ENCODE measurements at regions not wholly inside any gene's neighbourhood (a gene's known extent, or its start where the extent isn't known, plus 50 kb on each side); places are given as distances from the start of the nearest gene placed in this dataset.

DNA sequence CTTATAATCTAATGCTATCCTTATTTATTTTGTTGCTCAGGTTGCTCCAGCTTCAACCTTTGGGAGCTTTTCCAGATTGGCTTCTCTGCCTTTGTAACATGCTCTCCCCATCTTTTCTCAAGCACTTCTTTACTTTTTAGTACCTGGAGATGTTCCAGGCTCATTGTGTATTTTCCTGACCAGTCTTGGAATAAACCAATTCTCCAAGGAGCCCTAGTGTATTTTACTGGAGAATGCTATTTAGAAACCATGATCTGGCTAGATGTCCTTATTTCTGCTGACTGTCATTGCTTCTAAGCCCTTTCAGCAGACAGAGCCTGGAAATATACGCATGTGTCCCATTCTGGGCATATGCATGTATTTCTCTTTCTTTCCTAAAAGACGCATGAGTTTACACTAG lies 95.7 kb downstream of the EMX2 start:
- DNase-seq: peak in 1 of 3 donors; percentile 68

GRCh38 chr10:117638664-117639200 lies 96.2 kb downstream of the EMX2 start:
- DNase-seq: no peak

DNA sequence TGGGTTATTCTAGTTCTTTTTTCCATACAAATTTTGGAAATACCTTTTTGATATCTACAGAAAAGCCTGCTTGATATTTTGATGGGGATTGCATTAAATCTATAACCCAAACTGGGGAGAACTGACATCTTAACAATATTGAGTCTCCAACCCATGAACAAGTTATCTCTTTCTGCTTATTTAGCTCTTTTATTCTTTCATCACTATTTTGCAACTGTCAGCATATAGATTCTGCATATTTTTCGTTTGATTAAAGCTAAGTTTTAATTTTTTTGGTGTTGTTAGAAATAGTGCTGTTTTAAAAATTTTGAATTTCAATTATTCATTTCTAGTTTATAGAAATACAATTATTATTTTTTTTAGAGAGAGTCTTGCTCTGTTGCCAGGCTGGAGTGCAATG lies 97.9 kb downstream of the EMX2 start:
- no peak for DNase-seq

DNA sequence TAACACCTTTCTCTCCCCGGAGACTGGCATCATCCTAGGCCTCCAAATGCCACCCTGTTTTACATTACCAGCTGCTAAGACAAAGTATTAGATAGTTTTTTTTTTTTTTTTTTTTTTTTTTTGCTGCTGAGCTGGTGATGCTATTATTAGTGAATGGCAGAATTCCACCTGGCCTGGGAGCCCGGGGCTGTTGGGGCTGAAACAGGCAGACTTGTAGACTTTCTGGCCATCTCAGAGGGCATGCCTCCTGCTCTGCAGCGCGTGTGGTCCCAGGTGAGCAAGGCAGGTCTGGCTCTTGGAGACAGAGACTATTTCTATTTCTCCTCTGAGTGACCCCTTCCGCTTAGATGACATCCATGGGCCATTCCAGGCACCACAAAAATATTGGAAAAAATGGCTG lies 104.2 kb downstream of the EMX2 start:
- DNase-seq: no peak

GRCh38 chr10:117647306-117647705 lies 104.8 kb downstream of the EMX2 start:
- DNase-seq: no peak

DNA sequence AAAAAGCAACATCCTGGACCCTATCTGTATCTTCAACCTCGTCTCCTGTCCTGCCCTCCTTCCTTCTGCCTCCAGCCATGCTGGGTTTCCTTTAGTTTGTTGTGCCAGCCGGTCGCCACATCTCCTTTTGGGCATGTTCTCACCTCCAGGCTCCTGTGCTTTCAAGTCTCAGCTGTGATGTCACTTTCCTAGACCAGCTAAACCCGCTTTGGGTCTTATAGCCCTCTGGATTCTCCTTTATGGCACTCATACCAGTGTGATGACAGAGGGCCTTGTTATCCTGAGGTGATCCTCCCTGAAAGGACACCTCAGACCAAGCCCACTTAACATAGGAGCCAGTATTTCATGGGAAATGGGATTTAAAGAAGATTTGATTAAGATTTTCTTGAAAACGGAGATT lies 108.6 kb downstream of the EMX2 start:
- no peak for DNase-seq

- DNase-seq: no peak
Measured at GRCh38 chr10:117652228-117653169, 110.0 kb downstream of the EMX2 start.

GRCh38 chr10:117653170-117653515 lies 110.6 kb downstream of the EMX2 start:
- DNase-seq: peak in 1 of 3 donors; percentile 90

DNA sequence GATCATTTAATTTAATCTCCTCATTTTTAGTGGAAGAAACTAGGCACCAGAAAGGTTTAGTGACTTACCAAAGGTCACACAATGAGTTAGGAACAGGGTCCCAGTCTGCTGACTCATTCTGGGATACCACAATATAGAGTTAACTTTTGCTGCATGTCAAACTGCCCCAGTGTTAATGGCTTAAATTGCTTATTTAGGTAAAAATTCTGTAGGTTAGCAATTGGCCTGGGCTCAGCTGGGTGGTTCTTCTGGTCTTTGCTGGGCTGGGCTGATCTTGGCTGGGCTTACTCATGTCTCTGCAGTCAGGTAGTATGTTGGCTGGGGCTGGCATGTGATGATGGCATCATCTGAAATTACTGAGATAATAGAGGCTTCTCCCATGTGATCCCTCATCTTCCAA lies 111.6 kb downstream of the EMX2 start:
- no peak for DNase-seq

- no peak for DNase-seq
Measured at GRCh38 chr10:117656385-117657367, 114.1 kb downstream of the EMX2 start.

DNA sequence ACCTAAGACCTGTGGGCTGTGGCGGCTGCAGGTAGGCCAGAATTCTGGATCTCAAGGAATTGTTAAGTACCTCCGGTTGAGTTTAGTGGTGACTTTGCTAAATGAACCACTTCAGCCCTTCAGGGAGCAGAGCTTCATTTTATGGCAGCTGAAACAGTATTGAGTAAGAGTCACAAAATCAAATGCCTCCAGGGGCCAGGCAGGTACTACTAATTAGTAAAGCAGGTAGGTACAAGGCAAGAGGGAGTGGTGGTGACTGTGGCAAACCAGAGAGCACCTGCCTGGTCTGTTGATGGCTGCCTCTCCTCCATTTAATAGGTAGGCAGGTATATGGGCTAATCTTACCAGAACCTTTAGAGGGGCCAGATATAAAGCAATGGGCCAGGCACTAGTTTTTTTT lies 118.8 kb downstream of the EMX2 start:
- DNase-seq: no peak

DNA sequence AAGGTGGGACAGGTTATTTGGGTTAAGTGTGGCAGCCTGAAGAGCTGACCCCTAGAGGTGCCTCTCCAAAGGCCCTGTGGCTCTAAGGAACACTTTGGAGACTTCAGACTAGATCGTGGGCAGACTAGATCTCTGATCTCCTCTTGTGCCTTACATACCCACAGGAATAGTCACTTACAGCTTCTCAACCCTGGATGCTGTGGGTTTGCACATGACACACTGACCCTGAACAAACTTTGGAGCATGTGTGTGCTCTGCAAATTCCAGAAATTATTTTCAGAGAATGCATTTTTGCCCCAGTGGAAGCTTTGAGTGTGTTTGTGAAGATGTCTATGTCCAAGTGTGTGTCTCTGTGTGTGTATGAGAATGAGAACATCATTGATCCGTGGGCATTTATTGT lies 119.6 kb downstream of the EMX2 start:
- DNase-seq: no peak

GRCh38 chr10:117662751-117663540 lies 120.4 kb downstream of the EMX2 start:
- peak in 2 of 3 donors; percentile 35 to 56 for DNase-seq

- DNase-seq: peak; percentile 73 to 90 (median 84)
Measured at GRCh38 chr10:117663750-117664149, 121.2 kb downstream of the EMX2 start.

- DNase-seq: no peak
Measured at GRCh38 chr10:117664288-117664687, 121.7 kb downstream of the EMX2 start.

GRCh38 chr10:117666166-117666565 lies 123.6 kb downstream of the EMX2 start:
- peak; percentile 55 to 85 (median 58) for DNase-seq

DNA sequence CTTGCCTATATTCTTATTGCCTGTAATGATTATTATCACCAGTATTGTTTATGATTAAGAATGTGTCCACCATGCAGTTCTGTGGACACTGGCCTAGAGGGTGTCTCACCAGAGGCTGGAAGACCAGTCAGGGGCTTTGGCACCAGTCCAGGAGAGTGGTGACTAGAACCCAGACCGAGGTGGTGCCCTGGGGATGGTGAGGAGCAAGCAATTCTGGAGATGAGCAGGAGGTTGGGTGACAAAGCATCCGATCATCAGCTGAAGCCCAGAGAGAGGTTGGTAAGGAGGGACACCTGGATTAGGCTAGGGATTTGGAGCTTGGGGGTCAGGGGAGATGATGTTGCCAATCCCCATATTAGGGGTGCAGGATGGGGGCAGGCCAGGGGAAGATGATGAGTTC lies 124.4 kb downstream of the EMX2 start:
- no peak for DNase-seq

DNA sequence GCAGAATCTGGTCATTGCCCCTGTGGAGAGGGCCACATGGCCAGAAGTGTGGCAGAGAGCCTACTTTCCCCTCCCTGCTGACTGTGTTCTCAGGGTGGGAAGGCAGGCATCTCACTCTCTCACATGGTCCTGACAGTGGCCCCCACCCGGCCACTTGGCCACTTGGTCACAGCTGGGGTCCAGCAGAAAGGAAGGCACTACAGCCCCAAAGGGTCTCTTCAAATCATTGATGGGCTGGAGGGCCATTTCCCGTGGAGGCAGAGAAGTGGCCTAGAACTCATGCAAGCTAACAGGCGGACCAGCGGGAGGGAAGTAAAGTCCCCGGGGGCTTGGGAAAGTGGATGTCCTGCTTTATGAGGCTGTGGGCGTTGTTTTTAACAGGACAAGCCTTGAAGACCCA lies 125.3 kb downstream of the EMX2 start:
- no peak for DNase-seq

DNA sequence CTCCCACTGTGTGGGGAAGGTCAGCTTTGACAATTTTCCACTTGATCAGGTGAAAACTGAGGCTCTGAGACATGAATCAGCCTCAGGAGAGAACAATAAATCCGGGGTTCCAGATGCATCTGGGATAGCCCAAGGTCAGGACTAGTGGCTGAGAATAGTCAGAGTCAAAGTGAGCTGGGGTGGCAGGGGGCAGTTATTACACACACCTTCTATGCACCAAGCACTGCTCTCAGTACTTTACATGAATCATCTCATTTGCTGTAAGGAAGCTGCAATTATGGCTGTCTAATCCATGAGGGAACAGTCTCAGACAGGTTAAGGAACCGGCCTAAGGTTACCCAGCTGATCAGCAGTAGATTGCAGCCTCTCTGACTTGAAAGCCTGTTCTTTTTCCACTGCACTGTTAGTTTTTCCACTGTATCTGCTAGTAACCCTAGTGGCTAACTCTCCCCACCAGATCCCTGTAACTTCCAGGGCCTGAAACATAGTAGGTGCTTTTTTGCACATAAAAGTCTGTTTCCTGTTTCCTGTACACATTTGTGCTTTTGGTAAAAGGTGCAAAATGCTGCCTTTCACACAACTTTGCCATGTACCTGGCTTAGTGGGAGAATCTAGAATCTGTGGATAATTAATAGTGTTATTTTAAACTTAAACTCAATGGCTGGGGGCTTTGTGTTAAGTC lies 125.9 kb downstream of the EMX2 start:
- no peak for DNase-seq

GRCh38 chr10:117669122-117669521 lies 126.6 kb downstream of the EMX2 start:
- no peak for DNase-seq

Measured in muscle of back (tissue), 3 donors.